ENCODE measurements at regions not wholly inside any gene's neighbourhood (a gene's known extent, or its start where the extent isn't known, plus 50 kb on each side); places are given as distances from the start of the nearest gene placed in this dataset.

DNA sequence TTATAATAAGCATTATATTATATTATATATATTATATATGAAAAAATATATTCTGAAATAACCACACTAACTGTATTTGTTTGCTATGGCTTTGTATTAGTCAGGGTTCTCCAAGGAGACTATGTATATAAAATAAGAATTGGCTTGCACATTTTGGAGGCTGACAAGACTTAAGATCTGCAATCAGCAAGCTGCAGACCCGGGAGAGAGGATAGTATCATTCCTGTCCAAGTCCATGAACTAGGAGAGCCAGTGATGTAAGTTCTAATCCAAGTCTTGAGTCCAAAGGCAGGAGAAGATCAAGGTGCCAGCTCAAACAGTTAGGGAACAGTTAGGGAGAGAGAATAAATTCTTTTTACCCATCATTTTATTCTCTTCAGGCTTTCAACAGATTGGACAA lies 639.5 kb downstream of the PLPP3 start:
- no peak for TF ChIP-seq POLR2AphosphoS2 (conservative IDR thresholded peaks at IDR 0.05; ENCODE audit: low read length)
- TF ChIP-seq, protein P1, sequence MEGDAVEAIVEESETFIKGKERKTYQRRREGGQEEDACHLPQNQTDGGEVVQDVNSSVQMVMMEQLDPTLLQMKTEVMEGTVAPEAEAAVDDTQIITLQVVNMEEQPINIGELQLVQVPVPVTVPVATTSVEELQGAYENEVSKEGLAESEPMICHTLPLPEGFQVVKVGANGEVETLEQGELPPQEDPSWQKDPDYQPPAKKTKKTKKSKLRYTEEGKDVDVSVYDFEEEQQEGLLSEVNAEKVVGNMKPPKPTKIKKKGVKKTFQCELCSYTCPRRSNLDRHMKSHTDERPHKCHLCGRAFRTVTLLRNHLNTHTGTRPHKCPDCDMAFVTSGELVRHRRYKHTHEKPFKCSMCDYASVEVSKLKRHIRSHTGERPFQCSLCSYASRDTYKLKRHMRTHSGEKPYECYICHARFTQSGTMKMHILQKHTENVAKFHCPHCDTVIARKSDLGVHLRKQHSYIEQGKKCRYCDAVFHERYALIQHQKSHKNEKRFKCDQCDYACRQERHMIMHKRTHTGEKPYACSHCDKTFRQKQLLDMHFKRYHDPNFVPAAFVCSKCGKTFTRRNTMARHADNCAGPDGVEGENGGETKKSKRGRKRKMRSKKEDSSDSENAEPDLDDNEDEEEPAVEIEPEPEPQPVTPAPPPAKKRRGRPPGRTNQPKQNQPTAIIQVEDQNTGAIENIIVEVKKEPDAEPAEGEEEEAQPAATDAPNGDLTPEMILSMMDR (IDR thresholded peaks at IDR 0.05) = no peak
- no peak for TF ChIP-seq EP300 (IDR thresholded peaks at IDR 0.05)
- TF ChIP-seq JUNB (IDR thresholded peaks at IDR 0.05) = no peak
- TF ChIP-seq POLR2A (IDR thresholded peaks at IDR 0.05; ENCODE audit: low read length) = no peak
- no peak for TF ChIP-seq KDM1A (IDR thresholded peaks at IDR 0.05; ENCODE audit: low read depth)
- no peak for TF ChIP-seq ESRRA (IDR thresholded peaks at IDR 0.05; ENCODE audit: borderline replicate concordance, low read length)
- no peak for TF ChIP-seq USF2 (IDR thresholded peaks at IDR 0.05)
